ENCODE measurements at regions not wholly inside any gene's neighbourhood (a gene's known extent, or its start where the extent isn't known, plus 50 kb on each side); places are given as distances from the start of the nearest gene placed in this dataset.

- no peak for DNase-seq (ENCODE audit: low read depth)
- TF ChIP-seq CTCF (IDR thresholded peaks at IDR 0.05; ENCODE audit: insufficient read depth, low read depth, low read length), result no peak
- H3K4me3 ChIP-seq (ENCODE audit: low read depth, low read length), result no peak overlapping the region
Observed at GRCh38 chr21:43360441-43361126, 66.3 kb downstream of the SIK1 start.

- TF ChIP-seq CTCF (IDR thresholded peaks at IDR 0.05; ENCODE audit: insufficient read depth, low read depth, low read length), result no peak
- DNase-seq (ENCODE audit: low read depth), result no peak
- H3K4me3 ChIP-seq (ENCODE audit: low read depth, low read length), result no peak overlapping the region
Observed at GRCh38 chr21:43358940-43359822, 67.8 kb downstream of the SIK1 start.

GRCh38 chr21:43357715-43358430, 69.1 kb downstream of the SIK1 start:
- no peak for TF ChIP-seq CTCF (IDR thresholded peaks at IDR 0.05; ENCODE audit: insufficient read depth, low read depth, low read length)
- no peak overlapping the region for H3K4me3 ChIP-seq (ENCODE audit: low read depth, low read length)
- DNase-seq (ENCODE audit: low read depth), result no peak

- no peak for TF ChIP-seq CTCF (IDR thresholded peaks at IDR 0.05; ENCODE audit: insufficient read depth, low read depth, low read length)
- no peak for DNase-seq (ENCODE audit: low read depth)
- H3K4me3 ChIP-seq (ENCODE audit: low read depth, low read length), result no peak overlapping the region
Observed at GRCh38 chr21:43355925-43356289, 71.0 kb downstream of the SIK1 start.

GRCh38 chr21:43355266-43355924, 71.5 kb downstream of the SIK1 start:
- TF ChIP-seq CTCF (IDR thresholded peaks at IDR 0.05; ENCODE audit: insufficient read depth, low read depth, low read length), result no peak
- no peak overlapping the region for H3K4me3 ChIP-seq (ENCODE audit: low read depth, low read length)
- DNase-seq (ENCODE audit: low read depth), result no peak

GRCh38 chr21:43354666-43355065, 72.3 kb downstream of the SIK1 start:
- no peak overlapping the region for H3K4me3 ChIP-seq (ENCODE audit: low read depth, low read length)
- DNase-seq (ENCODE audit: low read depth), result no peak
- no peak for TF ChIP-seq CTCF (IDR thresholded peaks at IDR 0.05; ENCODE audit: insufficient read depth, low read depth, low read length)
